ENCODE measurements at regions not wholly inside any gene's neighbourhood (a gene's known extent, or its start where the extent isn't known, plus 50 kb on each side); places are given as distances from the start of the nearest gene placed in this dataset.

- peaks cover 0 to 63% of the 10 kb centered on the region in 2 donors for H3K27me3 ChIP-seq
- peaks cover 0 to 8% (median 3%) of the 10 kb centered on the region in 4 donors for H3K4me1 ChIP-seq
- no peak overlapping the region for H3K4me3 ChIP-seq
- no peaks in the 10 kb centered on the region for H3K36me3 ChIP-seq
- no peak overlapping the region for H3K27ac ChIP-seq
- intact Hi-C loops (cut with DNase I; ENCODE audit: low total_unique reads), result no loop called here
- no peak for TF ChIP-seq CTCF (IDR thresholded peaks at IDR 0.05)
- H3K9me3 ChIP-seq, result no peaks in the 10 kb centered on the region
- no peak for DNase-seq
These were observed 56.6 kb downstream of the OLIG1 start for GRCh38 chr21:33126569-33126968.

- intact Hi-C loops (cut with DNase I; ENCODE audit: low total_unique reads), result no loop called here
- H3K36me3 ChIP-seq, result no peaks in the 10 kb centered on the region
These were observed 57.4 kb downstream of the OLIG1 start for GRCh38 chr21:33127154-33127867.

GRCh38 chr21:33127868-33128242, 57.9 kb downstream of the OLIG1 start:
- Histone ChIP-seq H3K27me3 (peaks cover 0 to 57% of the 10 kb centered on the region in 2 donors), H3K9me3 (no peaks in the 10 kb centered on the region), H3K27ac (no peak overlapping the region), H3K4me3 (no peak overlapping the region), H3K4me1 (peaks cover 0 to 8% (median 3%) of the 10 kb centered on the region in 4 donors), H3K36me3 (no peaks in the 10 kb centered on the region)
- intact Hi-C loops (cut with DNase I; ENCODE audit: low total_unique reads), result no loop called here
- no peak for DNase-seq
- no peak for TF ChIP-seq CTCF (IDR thresholded peaks at IDR 0.05)

More at GRCh38 chr21:33127154-33127867, 57.4 kb downstream of the OLIG1 start:
- peak in 1 of 2 donors; percentile 56 for DNase-seq
- peak; percentile 32 to 42 for TF ChIP-seq CTCF (IDR thresholded peaks at IDR 0.05)
- Histone ChIP-seq H3K9me3 (no peaks in the 10 kb centered on the region), H3K27me3 (peaks cover 0 to 62% of the 10 kb centered on the region in 2 donors), H3K4me3 (peak overlapping the region in 1 of 2 donors; percentile 29), H3K4me1 (peaks cover 0 to 8% (median 3%) of the 10 kb centered on the region in 4 donors), H3K27ac (no peak overlapping the region)

- Histone ChIP-seq H3K4me3 (no peak overlapping the region), H3K27me3 (peaks cover 0 to 55% of the 10 kb centered on the region in 2 donors), H3K36me3 (no peaks in the 10 kb centered on the region), H3K27ac (no peak overlapping the region), H3K9me3 (no peaks in the 10 kb centered on the region), H3K4me1 (peaks cover 0 to 8% (median 3%) of the 10 kb centered on the region in 4 donors)
- intact Hi-C loops (cut with DNase I; ENCODE audit: low total_unique reads), result no loop called here
- DNase-seq, result no peak
- TF ChIP-seq CTCF (IDR thresholded peaks at IDR 0.05), result no peak
These were observed 58.6 kb downstream of the OLIG1 start for GRCh38 chr21:33128538-33128937.

GRCh38 chr21:33132054-33132453, 62.1 kb downstream of the OLIG1 start:
- intact Hi-C loops (cut with DNase I; ENCODE audit: low total_unique reads), result no loop called here
- peaks cover 0 to 52% of the 10 kb centered on the region in 2 donors for H3K27me3 ChIP-seq
- DNase-seq, result no peak

More at GRCh38 chr21:33132054-33132453, 62.1 kb downstream of the OLIG1 start:
- H3K4me3 ChIP-seq, result no peak overlapping the region
- no peaks in the 10 kb centered on the region for H3K36me3 ChIP-seq
- no peak overlapping the region for H3K27ac ChIP-seq
- no peak for TF ChIP-seq CTCF (IDR thresholded peaks at IDR 0.05)
- no peaks in the 10 kb centered on the region for H3K9me3 ChIP-seq
- peaks cover 0 to 7% (median 2%) of the 10 kb centered on the region in 4 donors for H3K4me1 ChIP-seq

All from tibial artery (tissue), 4 donors.